H9 (cell line): ENCODE measurements at regions not wholly inside any gene's neighbourhood (a gene's known extent, or its start where the extent isn't known, plus 50 kb on each side); places are given as distances from the start of the nearest gene placed in this dataset.

Experiments
- DNase-seq: peaks from one replicate; pipeline ENCODE4 v3.0.0-alpha.2; 2017
- H2AFZ ChIP-seq: one replicate; pipeline ENCODE4 v1.6.1; 2013; ENCODE audit warnings: mild to moderate bottlenecking, low read length, control low read depth, moderate library complexity
- H2AK5ac ChIP-seq: 2 replicates; pipeline ENCODE4 v1.6.1; 2013; ENCODE audit warnings: low read length, control low read depth, mixed read lengths; ENCODE audit not compliant: insufficient read length
- H2BK120ac ChIP-seq: one replicate; pipeline ENCODE4 v1.6.1; 2013; ENCODE audit warnings: low read depth, mild to moderate bottlenecking, low read length, control low read depth, inconsistent platforms; ENCODE audit not compliant: poor library complexity, severe bottlenecking
- H2BK12ac ChIP-seq: 2 replicates; pipeline ENCODE4 v1.6.1; 2013; ENCODE audit warnings: low read length, control low read depth, mixed read lengths, low read depth; ENCODE audit not compliant: insufficient read length
- H2BK15ac ChIP-seq: 2 replicates; pipeline ENCODE4 v1.6.1; 2013; ENCODE audit warnings: low read depth, low read length, control low read depth
- H2BK20ac ChIP-seq: one replicate; pipeline ENCODE4 v1.6.1; 2013; ENCODE audit warnings: low read depth, mild to moderate bottlenecking, low read length, control low read depth, inconsistent platforms; ENCODE audit not compliant: poor library complexity, severe bottlenecking
- H2BK5ac ChIP-seq: 2 replicates; pipeline ENCODE4 v1.6.1; 2013; ENCODE audit warnings: low read length, control low read depth, mixed read lengths; ENCODE audit not compliant: insufficient read length
- H3K14ac ChIP-seq: 2 replicates; pipeline ENCODE4 v1.6.1; 2013; ENCODE audit warnings: low read length, control low read depth; ENCODE audit not compliant: insufficient read depth
- H3K18ac ChIP-seq: 2 replicates; pipeline ENCODE4 v1.6.1; 2013; ENCODE audit warnings: low read depth, mild to moderate bottlenecking, mixed read lengths, low read length, control low read depth; ENCODE audit not compliant: insufficient read length
- H3K23ac ChIP-seq: 2 replicates; pipeline ENCODE4 v1.6.1; 2013; ENCODE audit warnings: low read length, control low read depth, mixed read lengths, low read depth; ENCODE audit not compliant: insufficient read length
- H3K23me2 ChIP-seq: 2 replicates; pipeline ENCODE4 v1.6.1; 2013; ENCODE audit warnings: low read depth, mild to moderate bottlenecking, mixed read lengths, low read length, control low read depth; ENCODE audit not compliant: insufficient read length, poor library complexity, severe bottlenecking
- H3K27ac ChIP-seq: 2 replicates; pipeline ENCODE4 v1.5.1; 2013; ENCODE audit warnings: low read length, control low read depth, mixed read lengths, low read depth; ENCODE audit not compliant: insufficient read length
- H3K27me3 ChIP-seq: 2 replicates; pipeline ENCODE4 v1.6.1; 2013; ENCODE audit warnings: low read length, control low read depth, inconsistent platforms; ENCODE audit not compliant: insufficient read depth
- H3K4ac ChIP-seq: 2 replicates; pipeline ENCODE4 v1.6.1; 2013; ENCODE audit warnings: low read depth, mild to moderate bottlenecking, control low read depth, inconsistent platforms, low read length, moderate library complexity
- H3K4me1 ChIP-seq: 2 replicates; pipeline ENCODE4 v1.6.1; 2013; ENCODE audit warnings: low read length, control low read depth, inconsistent platforms; ENCODE audit not compliant: insufficient read depth
- H3K4me2 ChIP-seq: 2 replicates; pipeline ENCODE4 v1.6.1; 2013; ENCODE audit warnings: low read length, control low read depth, mixed read lengths; ENCODE audit not compliant: insufficient read length, insufficient read depth
- H3K56ac ChIP-seq: 2 replicates; pipeline ENCODE4 v1.6.1; 2013; ENCODE audit warnings: low read depth, mild to moderate bottlenecking, mixed read lengths, low read length, control low read depth; ENCODE audit not compliant: insufficient read length
- H3K79me1 ChIP-seq: 2 replicates; pipeline ENCODE4 v1.6.1; 2013; ENCODE audit warnings: low read depth, mild to moderate bottlenecking, moderate library complexity, low read length, control low read depth, inconsistent platforms; ENCODE audit not compliant: insufficient read depth, poor library complexity, severe bottlenecking
- H3K79me2 ChIP-seq: 2 replicates; pipeline ENCODE4 v1.6.1; 2013; ENCODE audit warnings: low read length, control low read depth, inconsistent platforms; ENCODE audit not compliant: insufficient read depth
- H3K9ac ChIP-seq: 2 replicates; pipeline ENCODE4 v1.6.1; 2013; ENCODE audit warnings: low read length, control low read depth, mixed read lengths; ENCODE audit not compliant: insufficient read length; ENCODE audit errors: extremely low read depth
- H3K9me3 ChIP-seq: one replicate; pipeline ENCODE4 v1.6.1; 2013; ENCODE audit warnings: low read depth, low read length, inconsistent platforms; ENCODE audit not compliant: control insufficient read depth
- H3T11ph ChIP-seq: one replicate; pipeline ENCODE4 v1.6.1; 2013; ENCODE audit warnings: mild to moderate bottlenecking, low read length, control low read depth, inconsistent platforms
- H4K20me1 ChIP-seq: one replicate; pipeline ENCODE4 v1.6.1; 2013; ENCODE audit not compliant: control insufficient read depth, insufficient read length, insufficient read depth
- H4K5ac ChIP-seq: 2 replicates; pipeline ENCODE4 v1.6.1; 2013; ENCODE audit warnings: low read depth, mild to moderate bottlenecking, mixed read lengths, low read length, control low read depth; ENCODE audit not compliant: insufficient read length
- H4K8ac ChIP-seq: replicated peaks from 2 replicates; pipeline ENCODE4 v1.6.1; 2013; ENCODE audit warnings: low read length, control low read depth, mixed read lengths, low read depth; ENCODE audit not compliant: insufficient read length
- H4K91ac ChIP-seq: 2 replicates; pipeline ENCODE4 v1.6.1; 2013; ENCODE audit warnings: low read depth, mild to moderate bottlenecking, moderate library complexity, mixed read lengths, low read length, control low read depth; ENCODE audit not compliant: insufficient read length
- H3K27ac Mint-ChIP-seq, 3 experiments: 2 replicates in 2 of 3; 3 replicates in 1 of 3; pipeline ENCODE4 v1.8.0; 2020 to 2021; ENCODE audit warnings: mixed read lengths in 3 of 3, mild to moderate bottlenecking in 1 of 3, moderate library complexity in 1 of 3
- H3K27me3 Mint-ChIP-seq: 2 replicates; pipeline ENCODE4 v1.8.0; 2021; ENCODE audit warnings: low read depth, mild to moderate bottlenecking, moderate library complexity, mixed read lengths
- H3K36me3 Mint-ChIP-seq, 3 experiments: 2 replicates in 2 of 3; 3 replicates in 1 of 3; pipeline ENCODE4 v1.8.0; 2020 to 2021; ENCODE audit warnings: low read depth in 3 of 3, mixed read lengths in 3 of 3; ENCODE audit not compliant: insufficient read depth in 1 of 3
- H3K4me1 Mint-ChIP-seq, 2 experiments: 2 replicates each; pipeline ENCODE4 v1.8.0; 2020; ENCODE audit warnings: mixed read lengths in 2 of 2
- H3K4me3 Mint-ChIP-seq, 2 experiments: 2 replicates in 1 of 2; 3 replicates in 1 of 2; pipeline ENCODE4 v1.8.0; 2020 to 2021; ENCODE audit warnings: mild to moderate bottlenecking in 2 of 2, mixed read lengths in 2 of 2, moderate library complexity in 1 of 2
- H3K9me3 Mint-ChIP-seq, 2 experiments: 2 replicates in 1 of 2; 3 replicates in 1 of 2; pipeline ENCODE4 v1.8.0; 2020; ENCODE audit warnings: mild to moderate bottlenecking in 2 of 2, mixed read lengths in 2 of 2, moderate library complexity in 1 of 2
- WGBS: extraction: QIAGEN DNeasy Blood & Tissue Kit; methylation state at CpG from one replicate; pipeline ENCODE4 v1.1.7; 2013; ENCODE audit warnings: missing lambda C conversion rate, low lambda C conversion rate, mixed read lengths; ENCODE audit not compliant: insufficient read length; ENCODE audit errors: extremely low coverage; 5-methylcytosine and 5-hydroxymethylcytosine counted together
- TF ChIP-seq, protein P1 (sequence below): fragments of 200-600 bp; sonication (generic); conservative IDR thresholded peaks from 3 replicates; pipeline ENCODE4 v1.8.0; 2021; ENCODE audit warnings: antibody characterized with exemption, mild to moderate bottlenecking

DNA sequence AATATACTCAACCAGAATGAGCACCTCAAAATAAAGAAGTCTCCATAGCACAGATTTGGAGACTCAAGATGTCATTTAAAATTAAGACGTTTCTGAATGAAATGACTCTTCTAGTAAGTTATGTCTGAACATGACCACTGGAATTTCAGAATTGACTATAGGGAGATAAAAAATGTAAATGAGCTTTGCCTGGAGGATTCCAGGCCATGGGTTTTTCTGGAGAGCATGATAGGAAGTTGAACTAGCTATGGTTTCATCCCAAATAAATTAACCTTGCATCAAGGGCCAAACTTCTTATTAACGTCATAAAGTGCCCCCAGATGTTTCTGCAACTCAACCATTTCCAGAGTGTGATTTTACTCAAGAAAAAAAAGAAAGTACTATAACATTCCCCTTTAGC is 222.6 kb upstream of the NR2F2 start:
- no peak overlapping the region for H2BK5ac ChIP-seq
- no peak overlapping the region for H3K56ac ChIP-seq
- H3K27ac Mint-ChIP-seq = no peak overlapping the region
- no peak overlapping the region for H3K14ac ChIP-seq
- H4K5ac ChIP-seq = no peak overlapping the region
- no peak overlapping the region for H3K4ac ChIP-seq
- H2BK120ac ChIP-seq = no peak overlapping the region
- H3K9me3 Mint-ChIP-seq = no peaks in the 10 kb centered on the region
- TF ChIP-seq, protein P1, sequence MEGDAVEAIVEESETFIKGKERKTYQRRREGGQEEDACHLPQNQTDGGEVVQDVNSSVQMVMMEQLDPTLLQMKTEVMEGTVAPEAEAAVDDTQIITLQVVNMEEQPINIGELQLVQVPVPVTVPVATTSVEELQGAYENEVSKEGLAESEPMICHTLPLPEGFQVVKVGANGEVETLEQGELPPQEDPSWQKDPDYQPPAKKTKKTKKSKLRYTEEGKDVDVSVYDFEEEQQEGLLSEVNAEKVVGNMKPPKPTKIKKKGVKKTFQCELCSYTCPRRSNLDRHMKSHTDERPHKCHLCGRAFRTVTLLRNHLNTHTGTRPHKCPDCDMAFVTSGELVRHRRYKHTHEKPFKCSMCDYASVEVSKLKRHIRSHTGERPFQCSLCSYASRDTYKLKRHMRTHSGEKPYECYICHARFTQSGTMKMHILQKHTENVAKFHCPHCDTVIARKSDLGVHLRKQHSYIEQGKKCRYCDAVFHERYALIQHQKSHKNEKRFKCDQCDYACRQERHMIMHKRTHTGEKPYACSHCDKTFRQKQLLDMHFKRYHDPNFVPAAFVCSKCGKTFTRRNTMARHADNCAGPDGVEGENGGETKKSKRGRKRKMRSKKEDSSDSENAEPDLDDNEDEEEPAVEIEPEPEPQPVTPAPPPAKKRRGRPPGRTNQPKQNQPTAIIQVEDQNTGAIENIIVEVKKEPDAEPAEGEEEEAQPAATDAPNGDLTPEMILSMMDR = no peak
- H3K4me1 Mint-ChIP-seq = peaks cover 9 to 12% of the 10 kb centered on the region in 2 experiments
- no peak overlapping the region for H3K23ac ChIP-seq
- no peak overlapping the region for H3K4me2 ChIP-seq
- no peak overlapping the region for H2BK15ac ChIP-seq
- H3T11ph ChIP-seq = no peak overlapping the region
- H4K91ac ChIP-seq = no peak overlapping the region
- H2BK20ac ChIP-seq = no peak overlapping the region
- DNase-seq = no peak
- H3K9ac ChIP-seq = no peak overlapping the region
- no peak overlapping the region for H2BK12ac ChIP-seq
- no peaks in the 10 kb centered on the region for H3K79me1 ChIP-seq
- peaks cover 91% of the 10 kb centered on the region for H3K27me3 Mint-ChIP-seq
- H3K27me3 ChIP-seq = no peaks in the 10 kb centered on the region
- H3K18ac ChIP-seq = no peak overlapping the region
- no peaks in the 10 kb centered on the region for H3K9me3 ChIP-seq
- WGBS = no CpG with 5 or more reads among the region's 2 CpGs
- H4K20me1 ChIP-seq = no peaks in the 10 kb centered on the region
- H3K36me3 Mint-ChIP-seq = no peaks in the 10 kb centered on the region
- no peak overlapping the region for H4K8ac ChIP-seq
- no peaks in the 10 kb centered on the region for H3K4me1 ChIP-seq
- H3K4me3 Mint-ChIP-seq = no peak overlapping the region
- no peak overlapping the region for H2AFZ ChIP-seq
- no peaks in the 10 kb centered on the region for H3K79me2 ChIP-seq
- no peak overlapping the region for H3K27ac ChIP-seq
- H2AK5ac ChIP-seq = no peak overlapping the region
- no peaks in the 10 kb centered on the region for H3K23me2 ChIP-seq
